BLaER1 treated with 17β-estradiol and CSF1 and Interleukin-3, amounts not matched to agents 10 nM and 100 nM (cell line): ENCODE measurements at regions not wholly inside any gene's neighbourhood (a gene's known extent, or its start where the extent isn't known, plus 50 kb on each side); places are given as distances from the start of the nearest gene placed in this dataset.
A peak's percentile ranks its signal among the peaks of the same experiment; 100 is the strongest.

Experiments used
- H3K27ac ChIP-seq, 11 experiments: shearing (Covaris generic); formaldehyde crosslinking; 2 replicates each; pipeline ENCODE4 v1.8.1; 2022
- H3K27me3 ChIP-seq, 11 experiments: shearing (Covaris generic); formaldehyde crosslinking; 2 replicates each; pipeline ENCODE4 v1.8.1; 2022
- H3K36me3 ChIP-seq, 11 experiments: shearing (Covaris generic); formaldehyde crosslinking; 2 replicates each; pipeline ENCODE4 v1.8.1; 2022
- H3K4me1 ChIP-seq, 10 experiments: shearing (Covaris generic); formaldehyde crosslinking; 2 replicates each; pipeline ENCODE4 v1.8.1; 2022
- H3K4me2 ChIP-seq, 11 experiments: shearing (Covaris generic); formaldehyde crosslinking; 2 replicates each; pipeline ENCODE4 v1.8.1; 2022
- H3K4me3 ChIP-seq, 10 experiments: shearing (Covaris generic); formaldehyde crosslinking; 2 replicates each; pipeline ENCODE4 v1.8.1; 2022
- H3K9ac ChIP-seq, 11 experiments: shearing (Covaris generic); formaldehyde crosslinking; 2 replicates each; pipeline ENCODE4 v1.8.1; 2022
- H3K9me3 ChIP-seq, 11 experiments: shearing (Covaris generic); formaldehyde crosslinking; replicated peaks in 1 of 11; 2 replicates each; pipeline ENCODE4 v1.8.1; 2022
- H4K20me1 ChIP-seq, 11 experiments: shearing (Covaris generic); formaldehyde crosslinking; 2 replicates each; pipeline ENCODE4 v1.8.1; 2022
- Cebpa-rat ChIP-seq, 11 experiments: shearing (Covaris generic); IDR thresholded peaks; 2 replicates each; pipeline ENCODE4 v1.8.1; 2022

DNA sequence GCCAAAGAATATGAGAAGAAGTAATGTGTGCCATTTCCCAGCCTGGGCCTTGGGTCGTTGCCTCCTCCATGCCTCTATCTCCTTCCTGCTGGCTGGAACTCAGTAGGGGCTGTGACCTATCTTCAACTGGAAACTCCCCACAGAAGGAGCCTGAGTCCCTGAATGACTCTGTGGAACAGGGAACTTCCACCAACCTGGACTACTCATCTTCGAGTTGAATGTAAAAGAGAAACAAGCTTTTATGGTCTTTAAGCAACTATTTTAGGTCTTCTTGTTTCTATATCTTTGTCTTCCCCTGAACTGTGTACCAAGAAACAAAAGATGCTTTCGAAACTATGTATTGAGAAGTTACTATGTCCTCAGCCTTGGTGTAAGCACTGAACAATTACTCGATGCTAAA lies 355.3 kb upstream of the NR2F2 start:
- H3K27ac ChIP-seq = no peak overlapping the region
- H3K36me3 ChIP-seq = no peaks in the 10 kb centered on the region
- no peak overlapping the region for H3K4me2 ChIP-seq
- TF ChIP-seq Cebpa-rat (IDR thresholded peaks at IDR 0.05) = no peak
- peaks cover 0 to 11% (median 0%) of the 10 kb centered on the region in 11 experiments; a peak in 6 of 22 replicates for H3K9me3 ChIP-seq
- H3K4me3 ChIP-seq = no peak overlapping the region
- peaks cover 18 to 56% (median 36%) of the 10 kb centered on the region in 11 experiments; a peak in 21 of 22 replicates for H3K27me3 ChIP-seq
- H4K20me1 ChIP-seq = peaks cover 0 to 13% (median 7%) of the 10 kb centered on the region in 11 experiments; a peak in 6 of 22 replicates
- no peak overlapping the region for H3K9ac ChIP-seq
- H3K4me1 ChIP-seq = peaks cover 14 to 28% (median 23%) of the 10 kb centered on the region in 10 experiments

DNA sequence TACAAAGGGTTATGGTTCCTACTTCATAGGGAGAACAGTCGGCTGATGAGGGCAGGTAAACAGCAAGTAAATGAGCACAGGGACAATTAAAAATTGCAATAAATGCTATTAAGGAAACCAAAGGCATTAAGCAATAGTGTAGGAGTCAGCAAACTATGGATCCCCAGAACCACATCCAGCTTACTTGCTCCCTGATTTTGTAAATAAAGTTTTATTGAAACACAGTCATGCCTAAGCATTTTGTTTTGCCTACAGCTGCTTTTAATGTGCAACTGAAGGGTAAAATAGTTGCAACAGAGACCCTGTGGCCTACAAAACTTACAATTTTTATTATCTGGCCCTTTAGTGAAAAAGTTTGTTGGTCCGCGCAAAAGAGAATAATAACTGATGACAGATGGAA lies 351.2 kb upstream of the NR2F2 start:
- no peaks in the 10 kb centered on the region for H3K36me3 ChIP-seq
- no peak overlapping the region for H3K27ac ChIP-seq
- no peak overlapping the region for H3K4me3 ChIP-seq
- H3K9me3 ChIP-seq = peaks cover 0 to 11% (median 0%) of the 10 kb centered on the region in 11 experiments; a peak in 6 of 22 replicates
- TF ChIP-seq Cebpa-rat (IDR thresholded peaks at IDR 0.05) = no peak
- peaks cover 8 to 33% (median 18%) of the 10 kb centered on the region in 11 experiments; a peak in 18 of 22 replicates for H3K27me3 ChIP-seq
- peaks cover 0 to 4% (median 1%) of the 10 kb centered on the region in 10 experiments; a peak in 14 of 20 replicates for H3K4me1 ChIP-seq
- no peaks in the 10 kb centered on the region; a peak in 1 of 22 replicates for H4K20me1 ChIP-seq
- no peak overlapping the region for H3K9ac ChIP-seq
- H3K4me2 ChIP-seq = no peak overlapping the region

DNA sequence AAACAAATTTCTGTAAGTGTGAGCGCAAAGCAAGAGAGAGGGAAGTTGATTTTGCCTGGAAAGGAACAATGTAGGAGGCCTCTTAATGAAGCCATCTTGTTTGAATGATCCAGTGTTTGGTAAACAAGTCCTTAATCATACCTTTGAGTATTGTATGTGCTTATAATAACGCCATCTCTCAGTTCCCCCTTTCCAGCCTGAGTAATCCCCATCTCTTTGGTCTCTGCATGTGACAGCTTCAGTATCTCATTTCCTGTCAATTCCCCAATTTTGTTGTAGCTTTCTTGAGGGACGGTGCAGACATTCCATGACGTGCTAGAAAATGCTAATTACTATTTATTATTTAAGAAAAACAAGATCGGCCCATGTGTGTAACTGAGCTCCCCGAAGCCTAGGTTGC lies 349.3 kb upstream of the NR2F2 start:
- Histone ChIP-seq H3K36me3 (no peaks in the 10 kb centered on the region), H3K4me3 (no peak overlapping the region), H3K9ac (no peak overlapping the region), H3K9me3 (no peaks in the 10 kb centered on the region), H3K27me3 (peaks cover 0 to 18% (median 2%) of the 10 kb centered on the region in 11 experiments; a peak in 9 of 22 replicates), H3K27ac (no peak overlapping the region), H3K4me2 (no peak overlapping the region), H4K20me1 (no peaks in the 10 kb centered on the region), H3K4me1 (no peaks in the 10 kb centered on the region)
- no peak for TF ChIP-seq Cebpa-rat (IDR thresholded peaks at IDR 0.05)

DNA sequence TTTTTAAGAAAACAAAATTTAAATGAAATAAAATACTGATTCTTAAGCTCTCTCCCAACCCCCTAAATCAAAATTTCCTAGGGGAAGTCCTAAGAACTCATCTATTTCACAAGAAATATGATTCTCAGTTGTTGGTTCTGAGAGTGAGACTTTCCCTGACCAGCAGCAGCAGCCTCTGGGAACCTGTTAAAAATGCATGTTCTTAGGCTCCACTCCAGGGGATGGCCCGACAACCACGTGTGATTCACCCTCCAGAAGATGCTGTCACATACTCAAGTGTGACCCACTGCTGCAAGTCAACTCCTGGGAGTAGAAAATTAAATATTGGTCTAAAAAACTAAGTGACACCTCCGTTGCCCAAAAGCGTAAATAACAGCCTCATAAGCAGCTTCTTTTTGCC lies 343.2 kb upstream of the NR2F2 start:
- no peak for TF ChIP-seq Cebpa-rat (IDR thresholded peaks at IDR 0.05)
- Histone ChIP-seq H3K27me3 (peaks cover 0 to 22% (median 6%) of the 10 kb centered on the region in 11 experiments; a peak in 5 of 22 replicates), H3K4me3 (no peak overlapping the region), H3K4me1 (peaks cover 0 to 19% (median 5%) of the 10 kb centered on the region in 10 experiments; a peak in 11 of 20 replicates), H3K4me2 (no peak overlapping the region), H3K9me3 (0 out of 22 replicates have a peak, but pooled peaks cover 0 to 5% (median 0%) of the 10 kb centered on the region in 11 experiments), H3K36me3 (no peaks in the 10 kb centered on the region), H3K9ac (no peak overlapping the region), H4K20me1 (no peaks in the 10 kb centered on the region), H3K27ac (no peak overlapping the region)

DNA sequence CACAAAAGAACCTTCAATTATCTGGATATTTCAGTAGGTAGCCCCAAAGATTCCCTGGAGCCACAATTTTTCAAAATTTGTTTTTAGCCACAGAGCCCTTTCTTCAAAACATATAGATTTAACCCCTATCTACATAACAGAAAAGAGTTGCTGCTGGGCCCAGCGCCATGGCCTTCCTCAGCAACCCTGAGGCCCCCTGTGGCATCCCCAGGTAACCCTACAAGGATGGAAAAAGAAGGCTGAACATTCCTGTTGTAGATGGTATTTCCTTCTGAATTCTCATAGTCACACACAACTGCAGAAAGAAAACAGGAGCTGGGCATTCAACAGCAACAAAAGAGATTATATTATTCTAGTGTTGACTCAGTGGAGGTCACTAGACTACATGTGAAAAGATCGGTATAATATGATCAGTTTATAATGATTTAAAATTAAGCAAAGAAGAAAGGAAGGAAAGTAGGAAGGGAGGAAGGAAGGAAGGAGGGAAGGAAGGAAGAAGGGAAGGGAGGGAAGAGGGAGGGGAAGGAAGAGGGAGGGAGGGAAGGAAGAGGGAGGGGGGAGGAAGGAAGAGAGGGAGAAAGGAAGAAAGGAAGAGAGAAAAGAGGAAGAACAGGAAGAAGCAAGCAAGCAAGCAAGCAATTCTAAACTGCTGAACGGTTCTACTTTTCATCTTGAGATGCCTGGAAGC lies 342.5 kb upstream of the NR2F2 start:
- no peak overlapping the region for H3K27ac ChIP-seq

DNA sequence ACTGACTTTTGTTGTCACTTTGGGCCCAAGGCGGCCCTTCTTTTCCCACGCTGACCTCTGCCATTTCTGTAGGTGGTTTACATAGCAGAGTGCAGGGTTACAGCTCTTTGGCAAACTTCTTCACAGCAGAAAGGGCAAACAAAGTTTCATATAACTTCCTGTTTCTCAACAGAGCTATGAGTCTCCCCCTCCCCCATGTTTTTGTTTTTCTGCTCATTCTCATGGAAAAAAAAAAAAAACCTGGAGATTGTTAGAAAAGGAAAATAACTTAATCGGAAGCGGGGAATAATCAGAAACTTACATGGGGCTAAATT lies 342.0 kb upstream of the NR2F2 start:
- H3K9me3 ChIP-seq = 0 out of 22 replicates have a peak, but pooled peaks cover 0 to 5% (median 0%) of the 10 kb centered on the region in 11 experiments
- no peak overlapping the region for H3K4me3 ChIP-seq
- peaks cover 4 to 35% (median 13%) of the 10 kb centered on the region in 11 experiments; a peak in 17 of 22 replicates for H3K27me3 ChIP-seq
- no peak overlapping the region for H3K9ac ChIP-seq
- H3K27ac ChIP-seq = no peak overlapping the region
- peaks cover 0 to 19% (median 5%) of the 10 kb centered on the region in 10 experiments; a peak in 11 of 20 replicates for H3K4me1 ChIP-seq
- H4K20me1 ChIP-seq = no peaks in the 10 kb centered on the region
- no peaks in the 10 kb centered on the region for H3K36me3 ChIP-seq
- H3K4me2 ChIP-seq = peak overlapping the region in 9 of 11 experiments; percentile 28 to 46 (median 38); a peak in 14 of 22 replicates
- TF ChIP-seq Cebpa-rat (IDR thresholded peaks at IDR 0.05) = no peak

More for the DNA sequence above, 342.5 kb upstream of the NR2F2 start:
- H3K27me3 ChIP-seq = peaks cover under 1 to 30% (median 8%) of the 10 kb centered on the region in 11 experiments; a peak in 13 of 22 replicates
- no peak overlapping the region for H3K9ac ChIP-seq
- no peak for TF ChIP-seq Cebpa-rat (IDR thresholded peaks at IDR 0.05)
- H3K4me2 ChIP-seq = peak overlapping the region in 9 of 11 experiments; percentile 28 to 46 (median 38); a peak in 13 of 22 replicates
- 0 out of 22 replicates have a peak, but pooled peaks cover 0 to 5% (median 0%) of the 10 kb centered on the region in 11 experiments for H3K9me3 ChIP-seq
- H3K4me1 ChIP-seq = peaks cover 0 to 19% (median 5%) of the 10 kb centered on the region in 10 experiments; a peak in 11 of 20 replicates
- no peak overlapping the region for H3K4me3 ChIP-seq
- H3K36me3 ChIP-seq = no peaks in the 10 kb centered on the region
- no peaks in the 10 kb centered on the region for H4K20me1 ChIP-seq

DNA sequence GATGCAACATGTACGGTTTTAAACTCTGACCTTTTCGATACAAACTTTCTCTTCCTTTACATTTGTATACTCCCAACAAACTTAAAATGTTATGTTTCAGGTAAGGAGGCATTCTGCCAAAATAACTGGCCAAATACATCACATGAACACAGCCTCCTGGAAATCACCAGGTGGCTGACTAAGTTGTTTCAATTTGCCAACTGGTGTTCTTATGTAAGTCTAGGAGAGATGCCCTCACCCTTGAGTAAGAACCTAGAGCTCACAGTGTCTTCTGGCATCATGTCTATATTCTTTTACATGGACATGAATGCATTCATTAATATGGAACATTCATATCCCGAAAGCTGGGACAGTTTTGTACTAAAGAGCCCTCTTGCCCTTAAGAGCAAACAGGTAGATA lies 341.1 kb upstream of the NR2F2 start:
- no peak overlapping the region for H3K4me3 ChIP-seq
- 0 out of 22 replicates have a peak, but pooled peaks cover 0 to 5% (median 0%) of the 10 kb centered on the region in 11 experiments for H3K9me3 ChIP-seq
- no peak overlapping the region for H3K9ac ChIP-seq
- H3K27me3 ChIP-seq = peaks cover 9 to 43% (median 22%) of the 10 kb centered on the region in 11 experiments; a peak in 21 of 22 replicates
- no peak overlapping the region for H3K4me2 ChIP-seq
- no peak overlapping the region for H3K27ac ChIP-seq
- peaks cover 0 to 19% (median 5%) of the 10 kb centered on the region in 10 experiments; a peak in 11 of 20 replicates for H3K4me1 ChIP-seq
- H4K20me1 ChIP-seq = no peaks in the 10 kb centered on the region
- no peaks in the 10 kb centered on the region for H3K36me3 ChIP-seq
- TF ChIP-seq Cebpa-rat (IDR thresholded peaks at IDR 0.05) = no peak

DNA sequence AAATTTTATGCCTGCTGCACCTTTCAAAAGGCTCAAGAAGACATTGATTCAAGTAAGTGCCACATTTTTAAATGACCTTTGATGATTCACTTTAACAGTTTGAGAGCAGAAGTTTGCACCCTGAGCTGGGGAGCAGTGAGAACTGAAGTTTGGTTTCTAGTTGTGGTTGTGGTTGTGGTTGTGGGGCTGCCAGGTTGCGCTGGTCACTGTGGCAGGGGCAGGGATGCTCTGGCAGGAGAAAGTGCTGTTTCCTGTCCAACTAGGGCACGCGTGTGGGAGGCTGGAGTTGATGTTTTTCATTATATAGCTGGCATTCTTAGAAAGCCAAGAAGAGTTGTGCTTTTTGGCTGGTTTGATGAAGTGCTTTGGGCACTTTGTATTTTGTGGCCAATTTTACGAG lies 339.7 kb upstream of the NR2F2 start:
- peaks cover 0 to 19% (median 5%) of the 10 kb centered on the region in 10 experiments; a peak in 11 of 20 replicates for H3K4me1 ChIP-seq
- no peaks in the 10 kb centered on the region for H3K36me3 ChIP-seq
- no peaks in the 10 kb centered on the region for H4K20me1 ChIP-seq
- no peak overlapping the region for H3K4me3 ChIP-seq
- H3K27me3 ChIP-seq = peaks cover 22 to 58% (median 36%) of the 10 kb centered on the region in 11 experiments
- H3K9me3 ChIP-seq = 0 out of 22 replicates have a peak, but pooled peaks cover 0 to 5% (median 0%) of the 10 kb centered on the region in 11 experiments
- no peak for TF ChIP-seq Cebpa-rat (IDR thresholded peaks at IDR 0.05)
- no peak overlapping the region for H3K4me2 ChIP-seq
- H3K27ac ChIP-seq = no peak overlapping the region
- no peak overlapping the region for H3K9ac ChIP-seq

DNA sequence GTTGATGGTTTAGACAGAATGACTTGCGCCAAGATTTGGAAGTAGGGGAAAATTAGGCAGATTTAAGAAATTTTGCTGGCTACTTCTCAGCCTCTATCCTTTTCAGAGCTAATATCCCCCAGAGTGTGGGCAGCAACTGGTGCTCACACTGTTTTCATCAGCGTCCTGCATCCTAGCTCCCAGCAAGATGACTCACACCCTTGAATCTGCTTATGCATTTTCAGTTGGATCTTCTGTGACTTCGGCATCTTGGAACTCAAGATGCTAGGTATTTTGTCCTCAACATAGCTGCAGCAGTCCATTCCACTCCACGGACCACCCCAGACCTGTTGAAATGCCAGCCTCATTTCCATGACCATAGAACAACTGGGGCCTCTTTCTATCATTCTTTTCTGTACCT lies 336.1 kb upstream of the NR2F2 start:
- no peak overlapping the region for H3K4me3 ChIP-seq
- peaks cover 6 to 15% (median 6%) of the 10 kb centered on the region in 10 experiments; a peak in 18 of 20 replicates for H3K4me1 ChIP-seq
- H3K27ac ChIP-seq = no peak overlapping the region
- H3K9me3 ChIP-seq = 0 out of 22 replicates have a peak, but pooled peaks cover 0 to 5% (median 0%) of the 10 kb centered on the region in 11 experiments
- TF ChIP-seq Cebpa-rat (IDR thresholded peaks at IDR 0.05) = no peak
- no peaks in the 10 kb centered on the region for H4K20me1 ChIP-seq
- H3K27me3 ChIP-seq = peaks cover 54 to 93% (median 68%) of the 10 kb centered on the region in 11 experiments
- no peaks in the 10 kb centered on the region for H3K36me3 ChIP-seq
- H3K4me2 ChIP-seq = no peak overlapping the region
- H3K9ac ChIP-seq = no peak overlapping the region
